Keratinocyte (primary cell): ENCODE measurements at regions not wholly inside any gene's neighbourhood (a gene's known extent, or its start where the extent isn't known, plus 50 kb on each side); places are given as distances from the start of the nearest gene placed in this dataset.

Experiments
- DNase-seq: peaks from one replicate; pipeline ENCODE4 v3.0.0-alpha.2; 2011; ENCODE audit warnings: low read depth, missing footprints, low spot score
- FAIRE-seq: peaks from 2 replicates; lab custom pipeline; 2011; peaks lifted over from hg19 to GRCh38; lab: Jason Lieb, UNC
- H2AFZ ChIP-seq: 2 replicates; pipeline ENCODE4 v1.6.0; 2012; ENCODE audit warnings: low read length, control low read depth, inconsistent platforms; ENCODE audit not compliant: control insufficient read depth
- H3K27ac ChIP-seq: 2 replicates; pipeline ENCODE4 v1.5.1; 2011; ENCODE audit warnings: low read length; ENCODE audit not compliant: control insufficient read depth, insufficient read depth
- H3K27me3 ChIP-seq: 3 replicates; pipeline ENCODE4 v1.6.0; 2011; ENCODE audit warnings: low read length; ENCODE audit not compliant: control insufficient read depth, insufficient read depth; ENCODE audit errors: extremely low read depth
- H3K36me3 ChIP-seq, 2 experiments: 2 replicates in 1 of 2; 3 replicates in 1 of 2; pipeline ENCODE4 v1.5.1; 2011; ENCODE audit warnings: low read length in 2 of 2, mild to moderate bottlenecking in 1 of 2; ENCODE audit not compliant: control insufficient read depth in 2 of 2, insufficient read depth in 2 of 2; ENCODE audit errors: extremely low read depth in 1 of 2
- H3K4me1 ChIP-seq: 3 replicates; pipeline ENCODE4 v1.5.1; 2011; ENCODE audit warnings: low read length; ENCODE audit not compliant: control insufficient read depth, insufficient read depth; ENCODE audit errors: extremely low read depth
- H3K4me2 ChIP-seq: 3 replicates; pipeline ENCODE4 v1.6.0; 2011; ENCODE audit warnings: low read depth, low read length; ENCODE audit not compliant: control insufficient read depth, insufficient read depth; ENCODE audit errors: extremely low read depth
- H3K4me3 ChIP-seq, 3 experiments: fragments of 200-600 bp in 1 of 3; sonication (generic) in 1 of 3; 2 replicates in 2 of 3; 3 replicates in 1 of 3; pipeline ENCODE4 v1.5.1; 2011 to 2016; ENCODE audit warnings: low read length in 3 of 3, mild to moderate bottlenecking in 3 of 3, control low read depth in 2 of 3, inconsistent platforms in 1 of 3, low read depth in 1 of 3, mixed read lengths in 1 of 3, mixed run types in 1 of 3, moderate library complexity in 1 of 3; ENCODE audit not compliant: control insufficient read depth in 2 of 3, insufficient read depth in 2 of 3; ENCODE audit errors: extremely low read depth in 1 of 3
- H3K79me2 ChIP-seq: 2 replicates; pipeline ENCODE4 v1.6.0; 2012; ENCODE audit warnings: low read length; ENCODE audit not compliant: control insufficient read depth, insufficient read depth
- H3K9ac ChIP-seq: 3 replicates; pipeline ENCODE4 v1.6.0; 2011; ENCODE audit warnings: low read length; ENCODE audit not compliant: control insufficient read depth, insufficient read depth; ENCODE audit errors: extremely low read depth
- H3K9me1 ChIP-seq: 3 replicates; pipeline ENCODE4 v1.6.0; 2011; ENCODE audit warnings: low read length; ENCODE audit not compliant: control insufficient read depth, insufficient read depth; ENCODE audit errors: extremely low read depth
- H3K9me3 ChIP-seq: 2 replicates; pipeline ENCODE4 v1.5.1; 2012; ENCODE audit warnings: low read depth, low read length; ENCODE audit not compliant: control insufficient read depth
- H4K20me1 ChIP-seq: 3 replicates; pipeline ENCODE4 v1.6.0; 2011; ENCODE audit warnings: low read length; ENCODE audit not compliant: control insufficient read depth, insufficient read depth; ENCODE audit errors: extremely low read depth
- EZH2 ChIP-seq: IDR thresholded peaks from one replicate; pipeline ENCODE4 v1.6.1; 2012; ENCODE audit warnings: inconsistent platforms, mild to moderate bottlenecking, low read length, moderate library complexity
- dilution Hi-C: fragments of 300-500 bp; cut with MboI; formaldehyde crosslinking; loops from one replicate; pipeline ENCODE4 v1.7.0; 2020; ENCODE audit warnings: low sequenced_read_pairs; ENCODE audit not compliant: extremely low pct_ligation_motif_present
- TF ChIP-seq, protein P1 (sequence below), 3 experiments: IDR thresholded peaks in 1 of 3; conservative IDR thresholded peaks in 1 of 3; optimal IDR thresholded peaks in 1 of 3; 2 replicates in 2 of 3; 3 replicates in 1 of 3; pipeline versions ENCODE3 to v1.5.1; 2011; ENCODE audit warnings: low read length in 3 of 3, mild to moderate bottlenecking in 3 of 3, moderate library complexity in 2 of 3, control low read depth in 1 of 3, inconsistent platforms in 1 of 3; ENCODE audit not compliant: insufficient read depth in 2 of 3; ENCODE audit errors: extremely low read depth in 1 of 3

DNA sequence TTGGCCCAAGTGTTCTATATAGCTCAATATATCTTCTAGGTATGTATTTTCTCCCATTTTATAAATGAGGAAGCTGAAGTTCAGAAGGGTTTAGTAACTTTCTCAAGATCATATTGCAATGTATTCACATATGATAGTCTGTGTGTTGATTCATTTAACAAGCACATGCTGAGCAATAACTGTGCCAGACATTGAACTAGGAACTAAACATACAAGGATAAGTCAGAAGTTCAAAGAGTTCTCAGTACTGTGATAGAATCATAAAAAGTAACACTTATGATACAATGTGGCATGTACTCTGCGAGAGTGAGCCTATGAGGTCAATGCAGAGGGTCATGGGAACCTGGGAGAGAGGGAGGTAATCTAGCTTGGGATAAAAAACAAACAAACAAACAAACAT, 1082.2 kb upstream of the TENM4 start:
- Histone ChIP-seq H3K9ac (no peak overlapping the region), H3K27me3 (no peaks in the 10 kb centered on the region), H3K79me2 (no peaks in the 10 kb centered on the region), H3K9me3 (no peaks in the 10 kb centered on the region), H4K20me1 (no peaks in the 10 kb centered on the region), H3K4me2 (no peak overlapping the region), H3K36me3 (no peaks in the 10 kb centered on the region), H3K4me1 (peaks cover 3% of the 10 kb centered on the region), H3K9me1 (no peaks in the 10 kb centered on the region), H2AFZ (no peak overlapping the region), H3K4me3 (no peak overlapping the region), H3K27ac (no peak overlapping the region)
- TF ChIP-seq, protein P1, sequence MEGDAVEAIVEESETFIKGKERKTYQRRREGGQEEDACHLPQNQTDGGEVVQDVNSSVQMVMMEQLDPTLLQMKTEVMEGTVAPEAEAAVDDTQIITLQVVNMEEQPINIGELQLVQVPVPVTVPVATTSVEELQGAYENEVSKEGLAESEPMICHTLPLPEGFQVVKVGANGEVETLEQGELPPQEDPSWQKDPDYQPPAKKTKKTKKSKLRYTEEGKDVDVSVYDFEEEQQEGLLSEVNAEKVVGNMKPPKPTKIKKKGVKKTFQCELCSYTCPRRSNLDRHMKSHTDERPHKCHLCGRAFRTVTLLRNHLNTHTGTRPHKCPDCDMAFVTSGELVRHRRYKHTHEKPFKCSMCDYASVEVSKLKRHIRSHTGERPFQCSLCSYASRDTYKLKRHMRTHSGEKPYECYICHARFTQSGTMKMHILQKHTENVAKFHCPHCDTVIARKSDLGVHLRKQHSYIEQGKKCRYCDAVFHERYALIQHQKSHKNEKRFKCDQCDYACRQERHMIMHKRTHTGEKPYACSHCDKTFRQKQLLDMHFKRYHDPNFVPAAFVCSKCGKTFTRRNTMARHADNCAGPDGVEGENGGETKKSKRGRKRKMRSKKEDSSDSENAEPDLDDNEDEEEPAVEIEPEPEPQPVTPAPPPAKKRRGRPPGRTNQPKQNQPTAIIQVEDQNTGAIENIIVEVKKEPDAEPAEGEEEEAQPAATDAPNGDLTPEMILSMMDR (optimal IDR thresholded peaks at IDR 0.05 in 1 of 3, IDR thresholded peaks at IDR 0.05 in 1 of 3, conservative IDR thresholded peaks at IDR 0.05 in 1 of 3; ENCODE audit: extremely low read depth in 1 of 3, insufficient read depth in 2 of 3, low read length in 3 of 3) = no peak
- no peak for TF ChIP-seq EZH2
- dilution Hi-C loops = no loop called here
- DNase-seq = no peak
- no peak for FAIRE-seq

DNA sequence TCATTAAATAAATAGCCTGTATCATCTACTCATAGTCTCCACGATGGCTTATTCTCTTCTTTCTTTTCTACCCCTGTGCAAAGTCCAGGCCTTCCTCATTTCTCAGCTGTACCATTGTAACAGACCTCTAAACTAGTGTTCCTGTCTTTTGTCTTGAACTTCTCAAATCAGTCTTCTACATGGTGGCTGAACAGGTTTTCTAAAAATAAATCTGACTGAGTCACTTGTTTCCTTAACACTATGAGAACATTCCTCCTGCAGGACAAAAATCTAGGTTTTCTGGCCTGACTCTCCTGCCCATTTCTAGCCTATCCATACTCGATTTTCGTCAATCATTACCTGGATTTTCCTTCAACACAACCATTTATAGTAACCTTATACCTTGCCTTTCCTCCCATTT, 1080.8 kb upstream of the TENM4 start:
- no peaks in the 10 kb centered on the region for H3K9me1 ChIP-seq
- no peaks in the 10 kb centered on the region for H3K79me2 ChIP-seq
- TF ChIP-seq, protein P1 (optimal IDR thresholded peaks at IDR 0.05 in 1 of 3, IDR thresholded peaks at IDR 0.05 in 1 of 3, conservative IDR thresholded peaks at IDR 0.05 in 1 of 3; ENCODE audit: extremely low read depth in 1 of 3, insufficient read depth in 2 of 3, low read length in 3 of 3) = no peak
- TF ChIP-seq EZH2 = no peak
- H3K9ac ChIP-seq = no peak overlapping the region
- H3K27me3 ChIP-seq = no peaks in the 10 kb centered on the region
- H4K20me1 ChIP-seq = no peaks in the 10 kb centered on the region
- dilution Hi-C loops = no loop called here
- no peaks in the 10 kb centered on the region for H3K36me3 ChIP-seq
- no peak overlapping the region for H3K4me3 ChIP-seq
- FAIRE-seq (peak; percentile 44), DNase-seq (no peak)
- no peak overlapping the region for H3K4me2 ChIP-seq
- H3K9me3 ChIP-seq = no peaks in the 10 kb centered on the region
- no peak overlapping the region for H3K27ac ChIP-seq
- peaks cover 3% of the 10 kb centered on the region for H3K4me1 ChIP-seq
- H2AFZ ChIP-seq = no peak overlapping the region
